GM12874 (cell line): ENCODE measurements at regions not wholly inside any gene's neighbourhood (a gene's known extent, or its start where the extent isn't known, plus 50 kb on each side); places are given as distances from the start of the nearest gene placed in this dataset.

Source experiments
- TF ChIP-seq, protein P1 (sequence below): IDR thresholded peaks from 2 replicates; pipeline ENCODE4 v1.5.1; 2011; ENCODE audit warnings: low read depth, mild to moderate bottlenecking, control low read depth, low read length, moderate library complexity; ENCODE audit not compliant: insufficient read depth

GRCh38 chr11:22552885-22553284 lies 72.7 kb downstream of the FANCF start:
- TF ChIP-seq, protein P1, sequence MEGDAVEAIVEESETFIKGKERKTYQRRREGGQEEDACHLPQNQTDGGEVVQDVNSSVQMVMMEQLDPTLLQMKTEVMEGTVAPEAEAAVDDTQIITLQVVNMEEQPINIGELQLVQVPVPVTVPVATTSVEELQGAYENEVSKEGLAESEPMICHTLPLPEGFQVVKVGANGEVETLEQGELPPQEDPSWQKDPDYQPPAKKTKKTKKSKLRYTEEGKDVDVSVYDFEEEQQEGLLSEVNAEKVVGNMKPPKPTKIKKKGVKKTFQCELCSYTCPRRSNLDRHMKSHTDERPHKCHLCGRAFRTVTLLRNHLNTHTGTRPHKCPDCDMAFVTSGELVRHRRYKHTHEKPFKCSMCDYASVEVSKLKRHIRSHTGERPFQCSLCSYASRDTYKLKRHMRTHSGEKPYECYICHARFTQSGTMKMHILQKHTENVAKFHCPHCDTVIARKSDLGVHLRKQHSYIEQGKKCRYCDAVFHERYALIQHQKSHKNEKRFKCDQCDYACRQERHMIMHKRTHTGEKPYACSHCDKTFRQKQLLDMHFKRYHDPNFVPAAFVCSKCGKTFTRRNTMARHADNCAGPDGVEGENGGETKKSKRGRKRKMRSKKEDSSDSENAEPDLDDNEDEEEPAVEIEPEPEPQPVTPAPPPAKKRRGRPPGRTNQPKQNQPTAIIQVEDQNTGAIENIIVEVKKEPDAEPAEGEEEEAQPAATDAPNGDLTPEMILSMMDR = no peak

GRCh38 chr11:22546746-22547145 lies 78.9 kb downstream of the FANCF start:
- TF ChIP-seq, protein P1 = no peak

- TF ChIP-seq, protein P1 = no peak
These were observed 82.4 kb downstream of the FANCF start for GRCh38 chr11:22543261-22543660.

- TF ChIP-seq, protein P1 = peak; percentile 25; the same call in 1 of the 2 replicates
These were observed 85.8 kb downstream of the FANCF start for GRCh38 chr11:22539821-22540256.

- TF ChIP-seq, protein P1 = no peak
These were observed 89.6 kb downstream of the FANCF start for GRCh38 chr11:22536071-22536470.

DNA sequence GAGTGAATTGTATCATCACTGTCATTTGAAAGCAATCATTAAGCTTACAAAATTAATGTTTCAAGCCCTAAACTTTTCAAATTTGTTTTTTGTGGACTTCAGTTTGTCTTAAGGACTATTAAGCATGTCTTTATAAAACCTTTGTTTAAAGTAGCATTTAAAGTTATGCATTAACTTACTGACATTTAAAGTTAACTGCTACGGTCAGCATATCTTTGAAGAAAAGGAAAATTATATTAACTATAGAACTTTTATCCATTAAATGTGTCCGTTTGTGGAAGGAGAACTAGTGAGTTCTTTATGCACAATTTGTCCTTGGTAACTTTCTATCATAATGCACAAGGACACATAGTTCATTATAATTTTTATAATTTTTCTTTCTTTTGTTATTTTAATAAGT lies 103.4 kb downstream of the FANCF start:
- TF ChIP-seq, protein P1 = no peak

GRCh38 chr11:22521226-22521625 lies 104.4 kb downstream of the FANCF start:
- TF ChIP-seq, protein P1 = no peak
